Endothelial cell of umbilical vein (primary cell): ENCODE measurements at regions not wholly inside any gene's neighbourhood (a gene's known extent, or its start where the extent isn't known, plus 50 kb on each side); places are given as distances from the start of the nearest gene placed in this dataset.

Experiments
- BruUV-seq: library from RNA; stranded (reverse); fragments of 400-500 nt; replicated peaks from 2 replicates; lab custom pipeline; 2021; lab: Mats Ljungman, UMichigan
- CTCF ChIA-PET: fragments of 300-600, 350-600 bp; sonication (Branson Sonifier 250); formaldehyde crosslinking; loops from one replicate; lab custom pipeline; 2021; ENCODE audit warnings: antibody characterized with exemption, inconsistent platforms; lab: Charles Lee
- POLR2A ChIA-PET: fragments of 300-600, 350-600 bp; sonication (Branson Sonifier 250); formaldehyde crosslinking; loops from one replicate; lab custom pipeline; 2021; ENCODE audit warnings: antibody characterized with exemption, inconsistent platforms; lab: Charles Lee
- DNase-seq: peaks from one replicate; pipeline ENCODE4 v3.0.0-alpha.2; 2011; ENCODE audit warnings: low read depth, low spot score
- FAIRE-seq: peaks from 2 replicates; lab custom pipeline; 2011; peaks lifted over from hg19 to GRCh38; lab: Jason Lieb, UNC
- H2AFZ ChIP-seq: 2 replicates; pipeline ENCODE4 v1.6.0; 2012; ENCODE audit warnings: low read depth, low read length, control low read depth, inconsistent platforms
- H3K27ac ChIP-seq: 2 replicates; pipeline ENCODE4 v1.5.1; 2011; ENCODE audit warnings: low read depth, mild to moderate bottlenecking, control low read depth, low read length, moderate library complexity; ENCODE audit not compliant: insufficient read depth
- H3K27me3 ChIP-seq, 2 experiments: 2 replicates each; pipeline versions ENCODE4 v1.6.0 to v1.6.1; 2011; ENCODE audit warnings: low read length in 2 of 2, mixed read lengths in 1 of 2; ENCODE audit not compliant: control insufficient read depth in 2 of 2, insufficient read depth in 2 of 2
- H3K36me3 ChIP-seq, 2 experiments: 2 replicates in 1 of 2; 3 replicates in 1 of 2; pipeline ENCODE4 v1.5.1; 2011; ENCODE audit warnings: low read length in 2 of 2, mild to moderate bottlenecking in 1 of 2, moderate library complexity in 1 of 2; ENCODE audit not compliant: control insufficient read depth in 2 of 2, insufficient read depth in 2 of 2; ENCODE audit errors: extremely low read depth in 1 of 2
- H3K4me1 ChIP-seq: 3 replicates; pipeline ENCODE4 v1.5.1; 2011; ENCODE audit warnings: mild to moderate bottlenecking, low read length; ENCODE audit not compliant: control insufficient read depth, insufficient read depth; ENCODE audit errors: extremely low read depth
- H3K4me2 ChIP-seq: 2 replicates; pipeline ENCODE4 v1.6.1; 2011; ENCODE audit warnings: low read length, control low read depth, mixed read lengths; ENCODE audit not compliant: insufficient read depth
- H3K4me3 ChIP-seq, 3 experiments: fragments of 200-600 bp in 1 of 3; sonication (generic), shearing (Covaris generic) in 1 of 3; replicated peaks in 1 of 3; 2 replicates each; pipeline ENCODE4 v1.5.1; 2011 to 2016; ENCODE audit warnings: control low read depth in 3 of 3, low read length in 3 of 3, mild to moderate bottlenecking in 2 of 3, inconsistent platforms in 1 of 3, low read depth in 1 of 3, moderate library complexity in 1 of 3; ENCODE audit not compliant: insufficient read depth in 1 of 3
- H3K79me2 ChIP-seq: 2 replicates; pipeline ENCODE4 v1.6.0; 2012; ENCODE audit warnings: low read length, inconsistent platforms; ENCODE audit not compliant: control insufficient read depth, insufficient read depth
- H3K9ac ChIP-seq: replicated peaks from 2 replicates; pipeline ENCODE3; 2011; ENCODE audit warnings: low read length, control low read depth; ENCODE audit not compliant: insufficient read depth; ENCODE audit errors: extremely low read depth
- H3K9me1 ChIP-seq: replicated peaks from 3 replicates; pipeline ENCODE4 v1.6.0; 2011; ENCODE audit warnings: mild to moderate bottlenecking, low read length; ENCODE audit not compliant: control insufficient read depth, insufficient read depth; ENCODE audit errors: extremely low read depth
- H3K9me3 ChIP-seq: replicated peaks from 2 replicates; pipeline ENCODE4 v1.5.1; 2012; ENCODE audit warnings: low read length, inconsistent platforms; ENCODE audit not compliant: control insufficient read depth, insufficient read depth
- H4K20me1 ChIP-seq: replicated peaks from 2 replicates; pipeline ENCODE3; 2011; ENCODE audit warnings: mild to moderate bottlenecking, low read length; ENCODE audit not compliant: control insufficient read depth, insufficient read depth; ENCODE audit errors: extremely low read depth
- EZH2 ChIP-seq: IDR thresholded peaks from 2 replicates; pipeline ENCODE4 v1.6.1; 2012; ENCODE audit warnings: borderline replicate concordance, low read depth, mild to moderate bottlenecking, moderate library complexity, low read length, inconsistent platforms; ENCODE audit not compliant: severe bottlenecking
- FOS ChIP-seq: IDR thresholded peaks from 2 replicates; pipeline ENCODE4 v1.6.1; 2011; ENCODE audit warnings: mild to moderate bottlenecking, low read length, moderate library complexity, borderline replicate concordance; ENCODE audit not compliant: insufficient read depth
- GATA2 ChIP-seq: IDR thresholded peaks from 2 replicates; pipeline ENCODE4 v1.7.0; 2011; ENCODE audit warnings: low read depth, mild to moderate bottlenecking, moderate library complexity, mixed read lengths, low read length; ENCODE audit not compliant: insufficient read length, insufficient read depth
- JUN ChIP-seq: IDR thresholded peaks from 2 replicates; pipeline ENCODE4 v1.6.1; 2011; ENCODE audit warnings: borderline replicate concordance, low read depth; ENCODE audit not compliant: insufficient read length, insufficient read depth
- MYC ChIP-seq: IDR thresholded peaks from one replicate; pipeline ENCODE4 v1.6.1; 2011; ENCODE audit warnings: mild to moderate bottlenecking, low read depth, low read length
- POLR2A ChIP-seq: IDR thresholded peaks from 2 replicates; pipeline ENCODE4 v1.6.1; 2012; ENCODE audit warnings: low read depth, mild to moderate bottlenecking, control low read depth, low read length
- POLR2AphosphoS5 ChIP-seq: IDR thresholded peaks from 2 replicates; pipeline ENCODE4 v1.6.1; 2012; ENCODE audit warnings: low read depth, mild to moderate bottlenecking, control low read depth, low read length, moderate library complexity; ENCODE audit not compliant: insufficient read depth
- dilution Hi-C: fragments of 300-500 bp; cut with MboI; formaldehyde crosslinking; loops from one replicate; pipeline ENCODE4 v1.15.0; 2019; ENCODE audit warnings: low sequenced_read_pairs; ENCODE audit not compliant: extremely low pct_ligation_motif_present
- intact Hi-C: fragments of 100-400 bp; cut with micrococcal nuclease; formaldehyde crosslinking; loops from one replicate; pipeline ENCODE4 v1.10.0; 2022
- TF ChIP-seq, protein P1 (sequence below), 2 donors: IDR thresholded peaks; 1 replicate in 1 of 2; 2 replicates in 1 of 2; pipeline ENCODE4 v1.5.1; 2011; ENCODE audit warnings: low read length in 2 of 2, mild to moderate bottlenecking in 2 of 2, moderate library complexity in 2 of 2, control low read depth in 1 of 2, inconsistent platforms in 1 of 2, low read depth in 1 of 2; ENCODE audit not compliant: insufficient read depth in 1 of 2; ENCODE audit errors: extremely low read depth in 1 of 2
- TF ChIP-seq, protein P2 (sequence below): IDR thresholded peaks from 2 replicates; pipeline ENCODE4 v1.6.1; 2011; ENCODE audit not compliant: insufficient read depth, insufficient read length

DNA sequence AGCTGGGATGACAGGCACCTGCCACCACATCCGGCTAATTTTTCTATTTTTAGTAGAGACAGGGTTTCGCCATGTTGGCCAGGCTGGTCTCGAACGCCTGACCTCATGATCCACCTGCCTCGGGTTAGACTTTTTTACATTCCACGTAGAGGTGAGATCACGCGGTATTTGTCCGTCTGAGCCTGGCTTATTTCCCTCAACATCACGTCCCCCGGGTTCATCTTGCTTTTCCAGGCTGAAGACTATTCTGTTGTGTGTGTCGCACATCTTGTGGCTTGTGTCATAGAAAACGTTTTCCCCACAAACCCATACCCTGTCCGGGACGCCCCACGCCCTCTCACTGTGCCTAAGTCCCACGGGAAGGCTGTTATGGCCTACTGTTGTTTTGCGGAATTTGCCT lies 185.3 kb downstream of the CRLF2 start:
- Histone ChIP-seq H3K9me1 (no peaks in the 10 kb centered on the region), H2AFZ (no peak overlapping the region), H3K4me2 (no peak overlapping the region), H3K9me3 (no peaks in the 10 kb centered on the region), H3K36me3 (no peaks in the 10 kb centered on the region), H3K27ac (no peak overlapping the region), H4K20me1 (no peaks in the 10 kb centered on the region), H3K9ac (no peak overlapping the region), H3K79me2 (no peaks in the 10 kb centered on the region), H3K4me1 (no peaks in the 10 kb centered on the region), H3K4me3 (no peak overlapping the region), H3K27me3 (no peaks in the 10 kb centered on the region)
- dilution Hi-C loops (no loop called here), intact Hi-C loops (no loop called here)
- no peak for DNase-seq
- no peak for FAIRE-seq
- ChIA-PET POLR2A (no interaction called here), CTCF (no interaction called here)
- no TSS peak for BruUV-seq
- TF ChIP-seq MYC (no peak), EZH2 (no peak), GATA2 (no peak), POLR2A (no peak), JUN (no peak), POLR2AphosphoS5 (no peak), FOS (no peak)
- TF ChIP-seq, protein P1, sequence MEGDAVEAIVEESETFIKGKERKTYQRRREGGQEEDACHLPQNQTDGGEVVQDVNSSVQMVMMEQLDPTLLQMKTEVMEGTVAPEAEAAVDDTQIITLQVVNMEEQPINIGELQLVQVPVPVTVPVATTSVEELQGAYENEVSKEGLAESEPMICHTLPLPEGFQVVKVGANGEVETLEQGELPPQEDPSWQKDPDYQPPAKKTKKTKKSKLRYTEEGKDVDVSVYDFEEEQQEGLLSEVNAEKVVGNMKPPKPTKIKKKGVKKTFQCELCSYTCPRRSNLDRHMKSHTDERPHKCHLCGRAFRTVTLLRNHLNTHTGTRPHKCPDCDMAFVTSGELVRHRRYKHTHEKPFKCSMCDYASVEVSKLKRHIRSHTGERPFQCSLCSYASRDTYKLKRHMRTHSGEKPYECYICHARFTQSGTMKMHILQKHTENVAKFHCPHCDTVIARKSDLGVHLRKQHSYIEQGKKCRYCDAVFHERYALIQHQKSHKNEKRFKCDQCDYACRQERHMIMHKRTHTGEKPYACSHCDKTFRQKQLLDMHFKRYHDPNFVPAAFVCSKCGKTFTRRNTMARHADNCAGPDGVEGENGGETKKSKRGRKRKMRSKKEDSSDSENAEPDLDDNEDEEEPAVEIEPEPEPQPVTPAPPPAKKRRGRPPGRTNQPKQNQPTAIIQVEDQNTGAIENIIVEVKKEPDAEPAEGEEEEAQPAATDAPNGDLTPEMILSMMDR (IDR thresholded peaks at IDR 0.05; ENCODE audit: extremely low read depth in 1 of 2, insufficient read depth in 1 of 2, low read depth in 1 of 2, low read length in 2 of 2), result no peak
- TF ChIP-seq, protein P2, sequence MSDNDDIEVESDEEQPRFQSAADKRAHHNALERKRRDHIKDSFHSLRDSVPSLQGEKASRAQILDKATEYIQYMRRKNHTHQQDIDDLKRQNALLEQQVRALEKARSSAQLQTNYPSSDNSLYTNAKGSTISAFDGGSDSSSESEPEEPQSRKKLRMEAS, result no peak
